Neuronal stem cell (in vitro differentiated cells): ENCODE measurements at regions not wholly inside any gene's neighbourhood (a gene's known extent, or its start where the extent isn't known, plus 50 kb on each side); places are given as distances from the start of the nearest gene placed in this dataset.

Experiments used
- DNase-seq: peaks from one replicate; pipeline ENCODE4 v3.0.0-alpha.2; 2013; ENCODE audit warnings: low spot score
- H2AFZ ChIP-seq: one replicate; pipeline ENCODE4 v1.6.1; 2013; ENCODE audit warnings: mild to moderate bottlenecking, low read length, inconsistent platforms
- H2AK5ac ChIP-seq: 2 replicates; pipeline ENCODE4 v1.6.1; 2013; ENCODE audit warnings: low read depth, mild to moderate bottlenecking, inconsistent platforms, low read length, moderate library complexity, mixed read lengths
- H2BK120ac ChIP-seq: 2 replicates; pipeline ENCODE4 v1.6.1; 2013; ENCODE audit warnings: low read depth, mild to moderate bottlenecking, inconsistent platforms, low read length, moderate library complexity, mixed read lengths
- H2BK12ac ChIP-seq: one replicate; pipeline ENCODE4 v1.6.1; 2013; ENCODE audit warnings: low read length, inconsistent platforms
- H2BK15ac ChIP-seq: 2 replicates; pipeline ENCODE4 v1.6.1; 2013; ENCODE audit warnings: mild to moderate bottlenecking, low read length, inconsistent platforms, mixed read lengths
- H2BK5ac ChIP-seq: one replicate; pipeline ENCODE4 v1.6.1; 2013; ENCODE audit warnings: inconsistent platforms, mild to moderate bottlenecking, low read length, moderate library complexity
- H3K14ac ChIP-seq: one replicate; pipeline ENCODE4 v1.6.1; 2013; ENCODE audit warnings: low read length, inconsistent platforms
- H3K18ac ChIP-seq: 2 replicates; pipeline ENCODE4 v1.6.1; 2013; ENCODE audit warnings: low read length, inconsistent platforms
- H3K23ac ChIP-seq: 2 replicates; pipeline ENCODE4 v1.6.1; 2013; ENCODE audit warnings: low read depth, mild to moderate bottlenecking, mixed read lengths, low read length, inconsistent platforms; ENCODE audit not compliant: poor library complexity
- H3K27ac ChIP-seq: replicated peaks from 3 replicates; pipeline ENCODE4 v1.5.1; 2013; ENCODE audit warnings: low read length, inconsistent platforms
- H3K27me3 ChIP-seq, 3 experiments: 2 replicates each; pipeline ENCODE4 v1.6.1; 2013; ENCODE audit warnings: low read length in 3 of 3, mild to moderate bottlenecking in 2 of 3, inconsistent platforms in 1 of 3, low read depth in 1 of 3, mixed read lengths in 1 of 3, moderate library complexity in 1 of 3; ENCODE audit not compliant: control insufficient read depth in 3 of 3, insufficient read depth in 3 of 3
- H3K36me3 ChIP-seq, 2 donors: replicated peaks in 1 of 2; 2 replicates each; pipeline ENCODE4 v1.6.1; 2013; ENCODE audit warnings: low read length in 2 of 2; ENCODE audit not compliant: control insufficient read depth in 2 of 2, insufficient read depth in 2 of 2
- H3K4ac ChIP-seq: 2 replicates; pipeline ENCODE4 v1.6.1; 2013; ENCODE audit warnings: inconsistent platforms, mild to moderate bottlenecking, low read length, moderate library complexity
- H3K4me1 ChIP-seq, 2 donors: 1 replicate in 1 of 2; 2 replicates in 1 of 2; pipeline ENCODE4 v1.6.1; 2013; ENCODE audit warnings: low read length in 2 of 2, low read depth in 1 of 2; ENCODE audit not compliant: control insufficient read depth in 2 of 2, insufficient read depth in 1 of 2
- H3K4me2 ChIP-seq: one replicate; pipeline ENCODE4 v1.6.1; 2013; ENCODE audit warnings: mild to moderate bottlenecking, low read length, inconsistent platforms; ENCODE audit not compliant: insufficient read depth, poor library complexity, severe bottlenecking
- H3K4me3 ChIP-seq, 2 donors: 2 replicates each; pipeline ENCODE4 v1.5.1; 2013; ENCODE audit warnings: low read length in 2 of 2, mild to moderate bottlenecking in 2 of 2, inconsistent platforms in 1 of 2, moderate library complexity in 1 of 2
- H3K79me1 ChIP-seq: one replicate; pipeline ENCODE4 v1.6.1; 2013; ENCODE audit warnings: low read depth, mild to moderate bottlenecking, inconsistent platforms, low read length, moderate library complexity
- H3K9ac ChIP-seq: one replicate; pipeline ENCODE4 v1.6.1; 2013; ENCODE audit warnings: mild to moderate bottlenecking, low read depth, low read length, inconsistent platforms; ENCODE audit not compliant: poor library complexity
- H3K9me3 ChIP-seq, 2 donors: replicated peaks in 1 of 2; 2 replicates each; pipeline versions ENCODE3 to v1.6.1; 2013; ENCODE audit warnings: low read length in 2 of 2, mild to moderate bottlenecking in 2 of 2, inconsistent platforms in 1 of 2, low read depth in 1 of 2, mixed read lengths in 1 of 2, moderate library complexity in 1 of 2; ENCODE audit not compliant: control insufficient read depth in 2 of 2, insufficient read depth in 1 of 2
- H4K8ac ChIP-seq: one replicate; pipeline ENCODE4 v1.6.1; 2013; ENCODE audit warnings: low read depth, mild to moderate bottlenecking, inconsistent platforms, low read length, moderate library complexity
- H4K91ac ChIP-seq: one replicate; pipeline ENCODE4 v1.6.1; 2013; ENCODE audit warnings: low read length, low read depth, mild to moderate bottlenecking, inconsistent platforms; ENCODE audit not compliant: poor library complexity
- WGBS, 2 donors: extraction: QIAGEN DNeasy Blood & Tissue Kit; methylation state at CpG; one replicate each; pipeline ENCODE4 v1.1.7; 2013; ENCODE audit warnings: missing lambda C conversion rate in 2 of 2, mixed read lengths in 1 of 2; ENCODE audit not compliant: insufficient read length in 2 of 2, insufficient replicate concordance in 1 of 2; ENCODE audit errors: extremely low coverage in 2 of 2; 5-methylcytosine and 5-hydroxymethylcytosine counted together

DNA sequence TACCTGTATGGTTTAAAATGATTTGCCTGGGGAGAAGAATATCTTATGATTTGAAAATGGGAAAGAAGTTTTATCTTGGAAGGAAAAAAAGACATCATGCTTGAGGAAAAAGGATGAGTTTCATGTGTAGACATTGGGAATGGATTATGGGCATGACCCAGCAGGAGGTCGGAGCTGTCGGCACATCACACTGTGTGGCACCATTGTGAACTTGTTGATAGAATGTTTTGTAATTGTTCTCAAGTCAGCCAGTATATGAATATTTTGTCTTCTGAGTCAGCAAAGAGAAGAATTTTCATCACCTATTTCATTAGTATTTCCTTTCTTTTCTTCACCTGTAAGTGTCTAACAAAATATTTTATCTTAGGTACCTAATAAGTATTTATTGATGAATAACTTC lies 60.0 kb upstream of the HMGA2 start:
- Histone ChIP-seq H4K8ac (no peak overlapping the region), H2BK120ac (no peak overlapping the region), H3K9me3 (peaks cover 0 to 2% of the 10 kb centered on the region in 2 donors), H2BK15ac (no peak overlapping the region), H3K23ac (no peak overlapping the region), H3K18ac (no peak overlapping the region), H3K4me1 (peaks cover 0 to 2% of the 10 kb centered on the region in 2 donors), H4K91ac (no peak overlapping the region), H2BK12ac (no peak overlapping the region), H3K4me3 (no peak overlapping the region), H3K27me3 (no peaks in the 10 kb centered on the region), H2AK5ac (no peak overlapping the region), H3K14ac (no peak overlapping the region), H3K4ac (no peak overlapping the region), H2BK5ac (no peak overlapping the region), H3K27ac (no peak overlapping the region), H3K79me1 (no peaks in the 10 kb centered on the region), H3K4me2 (no peak overlapping the region), H2AFZ (no peak overlapping the region), H3K36me3 (no peaks in the 10 kb centered on the region), H3K9ac (no peak overlapping the region)
- no CpG with 5 or more reads among the region's 2 CpGs for whole genome bisulfite sequencing, 2 donors
- DNase-seq = no peak

DNA sequence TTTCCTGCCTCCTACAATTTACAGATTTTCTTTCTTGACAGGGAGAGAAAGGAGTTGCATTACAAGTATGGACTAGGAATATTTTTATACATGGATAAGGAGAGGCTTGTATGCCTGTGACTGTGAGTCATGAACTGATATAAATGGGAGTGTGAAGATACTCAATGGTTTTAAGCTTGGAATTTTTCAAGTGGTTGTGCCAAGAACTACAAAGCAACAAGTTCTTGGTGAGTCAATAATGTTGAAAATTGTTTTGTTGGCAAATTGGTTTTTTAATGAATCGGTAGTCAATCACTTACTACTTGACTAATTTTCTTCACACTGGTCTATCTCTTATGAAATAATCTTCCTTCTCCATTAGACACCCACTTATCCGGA lies 58.9 kb upstream of the HMGA2 start:
- H3K4me2 ChIP-seq = no peak overlapping the region

GRCh38 chr12:65769880-65770279 lies 54.4 kb upstream of the HMGA2 start:
- no peak overlapping the region for H2BK5ac ChIP-seq

More for the DNA sequence above, 58.9 kb upstream of the HMGA2 start:
- H2AFZ ChIP-seq = no peak overlapping the region
- no peaks in the 10 kb centered on the region for H3K27me3 ChIP-seq
- peaks cover 0 to 2% of the 10 kb centered on the region in 2 donors for H3K4me1 ChIP-seq
- H3K23ac ChIP-seq = no peak overlapping the region
- H3K9me3 ChIP-seq = peaks cover 0 to 2% of the 10 kb centered on the region in 2 donors
- no peak overlapping the region for H2BK120ac ChIP-seq
- H4K91ac ChIP-seq = no peak overlapping the region
- H4K8ac ChIP-seq = no peak overlapping the region
- H3K27ac ChIP-seq = no peak overlapping the region
- H2BK15ac ChIP-seq = no peak overlapping the region
- H3K9ac ChIP-seq = no peak overlapping the region
- no peak for DNase-seq
- H3K4ac ChIP-seq = no peak overlapping the region
- H2BK5ac ChIP-seq = no peak overlapping the region
- H3K18ac ChIP-seq = no peak overlapping the region
- no peaks in the 10 kb centered on the region for H3K36me3 ChIP-seq
- no peak overlapping the region for H2AK5ac ChIP-seq
- WGBS, 2 donors = no CpG with 5 or more reads among the region's 2 CpGs
- no peak overlapping the region for H3K14ac ChIP-seq
- no peak overlapping the region for H3K4me3 ChIP-seq
- no peak overlapping the region for H2BK12ac ChIP-seq
- no peaks in the 10 kb centered on the region for H3K79me1 ChIP-seq

More at GRCh38 chr12:65769880-65770279, 54.4 kb upstream of the HMGA2 start:
- no CpG with 5 or more reads among the region's 6 CpGs for WGBS, 2 donors
- peak overlapping the region; percentile 56 for H2AFZ ChIP-seq
- no peak overlapping the region for H4K8ac ChIP-seq
- no peak overlapping the region for H3K4me3 ChIP-seq
- no peak overlapping the region for H4K91ac ChIP-seq
- no peak overlapping the region for H2BK12ac ChIP-seq
- H2BK120ac ChIP-seq = no peak overlapping the region
- H3K36me3 ChIP-seq = no peaks in the 10 kb centered on the region
- H3K27me3 ChIP-seq = no peaks in the 10 kb centered on the region
- H3K4me1 ChIP-seq = no peaks in the 10 kb centered on the region
- H3K18ac ChIP-seq = no peak overlapping the region
- no peak overlapping the region for H3K4me2 ChIP-seq
- no peak overlapping the region for H2BK15ac ChIP-seq
- H3K14ac ChIP-seq = no peak overlapping the region
- no peak overlapping the region for H3K9ac ChIP-seq
- no peak overlapping the region for H3K27ac ChIP-seq
- H3K9me3 ChIP-seq = peaks cover 0 to 2% of the 10 kb centered on the region in 2 donors
- DNase-seq = no peak
- no peak overlapping the region for H2AK5ac ChIP-seq
- no peaks in the 10 kb centered on the region for H3K79me1 ChIP-seq
- H3K4ac ChIP-seq = no peak overlapping the region
- H3K23ac ChIP-seq = no peak overlapping the region
